B cell (primary cell): ENCODE measurements at regions not wholly inside any gene's neighbourhood (a gene's known extent, or its start where the extent isn't known, plus 50 kb on each side); places are given as distances from the start of the nearest gene placed in this dataset.

ENCODE experiments used
- ATAC-seq: fragments of 200-7000 bp; cut with Tn5 transposase; one replicate; pipeline ENCODE4 v1.10.0; 2021; ENCODE audit warnings: low read depth, mild to moderate bottlenecking, moderate number of reproducible peaks, moderate library complexity
- CTCF ChIA-PET: fragments of 350-600 bp; sonication (Branson Sonifier 250); formaldehyde crosslinking; loops from one replicate; lab custom pipeline; 2021; ENCODE audit warnings: antibody characterized with exemption, inconsistent platforms; lab: Charles Lee
- POLR2A ChIA-PET: fragments of 350-600 bp; sonication (Branson Sonifier 250); formaldehyde crosslinking; loops from one replicate; lab custom pipeline; 2021; ENCODE audit warnings: antibody characterized with exemption; lab: Charles Lee
- DNase-seq: peaks from one replicate; pipeline ENCODE4 v3.0.0; 2013
- H2AFZ ChIP-seq: 2 replicates; pipeline ENCODE4 v1.6.1; 2012; ENCODE audit warnings: mild to moderate bottlenecking, low read depth, low read length; ENCODE audit not compliant: insufficient read depth, poor library complexity, severe bottlenecking
- H3K27ac ChIP-seq, 2 donors: 1 replicate in 1 of 2; 2 replicates in 1 of 2; pipeline ENCODE4 v1.5.1; 2012 to 2013; ENCODE audit warnings: low read length in 2 of 2, mild to moderate bottlenecking in 2 of 2, moderate library complexity in 1 of 2
- H3K27me3 ChIP-seq, 4 experiments: fragments of 200-600 bp in 1 of 4; sonication (generic) in 1 of 4; replicated peaks in 1 of 4; 1 replicate in 2 of 4; 2 replicates in 2 of 4; pipeline versions ENCODE4 v1.6.1 to v1.7.0; 2013 to 2016; ENCODE audit warnings: low read length in 3 of 4, mild to moderate bottlenecking in 2 of 4, mixed read lengths in 1 of 4, moderate library complexity in 1 of 4; ENCODE audit not compliant: insufficient read depth in 4 of 4, control insufficient read depth in 3 of 4; ENCODE audit errors: control extremely low read depth in 1 of 4
- H3K36me3 ChIP-seq, 2 experiments: replicated peaks in 1 of 2; 1 replicate in 1 of 2; 2 replicates in 1 of 2; pipeline versions ENCODE4 v1.6.1 to v1.7.1; 2013; ENCODE audit warnings: low read length in 1 of 2; ENCODE audit not compliant: insufficient read depth in 2 of 2, control insufficient read depth in 1 of 2; ENCODE audit errors: control extremely low read depth in 1 of 2, extremely low read depth in 1 of 2
- H3K4me1 ChIP-seq, 2 donors: fragments of 200-600 bp in 1 of 2; sonication (generic) in 1 of 2; 1 replicate in 1 of 2; 2 replicates in 1 of 2; pipeline versions ENCODE4 v1.5.1 to v1.6.1; 2013 to 2017; ENCODE audit warnings: low read length in 2 of 2; ENCODE audit not compliant: control insufficient read depth in 2 of 2, insufficient read depth in 2 of 2
- H3K4me2 ChIP-seq: replicated peaks from 2 replicates; pipeline ENCODE3; 2012; ENCODE audit warnings: mild to moderate bottlenecking, low read depth, low read length; ENCODE audit not compliant: poor library complexity, severe bottlenecking
- H3K4me3 ChIP-seq, 5 experiments: fragments of 200-600 bp in 1 of 5; sonication (generic) in 1 of 5; 1 replicate in 3 of 5; 2 replicates in 2 of 5; pipeline versions ENCODE4 v1.5.1 to v1.7.0; 2011 to 2016; ENCODE audit warnings: low read length in 4 of 5, mild to moderate bottlenecking in 4 of 5, low read depth in 2 of 5, control low read depth in 1 of 5, moderate library complexity in 1 of 5; ENCODE audit not compliant: insufficient read depth in 1 of 5; ENCODE audit errors: control extremely low read depth in 1 of 5, extremely low read depth in 1 of 5
- H3K79me2 ChIP-seq: fragments of 200-600 bp; sonication (generic); one replicate; pipeline ENCODE4 v1.6.0; 2016; ENCODE audit warnings: low read length; ENCODE audit not compliant: control insufficient read depth, insufficient read depth
- H3K9ac ChIP-seq: fragments of 200-600 bp; sonication (generic); 2 replicates; pipeline ENCODE4 v1.6.1; 2017; ENCODE audit warnings: mild to moderate bottlenecking, low read length, moderate library complexity
- H3K9me3 ChIP-seq, 3 donors: one replicate each; pipeline versions ENCODE4 v1.6.1 to v1.7.1; 2013; ENCODE audit warnings: low read length in 2 of 3; ENCODE audit not compliant: control insufficient read depth in 2 of 3, insufficient read depth in 1 of 3; ENCODE audit errors: control extremely low read depth in 1 of 3
- H4K20me1 ChIP-seq: 2 replicates; pipeline ENCODE4 v1.6.0; 2012; ENCODE audit warnings: mild to moderate bottlenecking, low read length; ENCODE audit not compliant: insufficient read depth, control insufficient read depth, poor library complexity, severe bottlenecking
- H3K27ac Mint-ChIP-seq: one replicate; pipeline ENCODE4 v1.8.0; 2021; ENCODE audit warnings: mixed read lengths
- H3K27me3 Mint-ChIP-seq: one replicate; pipeline ENCODE4 v1.8.0; 2021; ENCODE audit warnings: mixed read lengths
- H3K4me1 Mint-ChIP-seq: one replicate; pipeline ENCODE4 v1.8.0; 2021; ENCODE audit warnings: mixed read lengths
- H3K4me3 Mint-ChIP-seq: one replicate; pipeline ENCODE4 v1.8.0; 2021; ENCODE audit warnings: mixed read lengths
- H3K9me3 Mint-ChIP-seq: one replicate; pipeline ENCODE4 v1.8.0; 2022; ENCODE audit warnings: mixed read lengths; ENCODE audit not compliant: insufficient read depth
- CTCF ChIP-seq: fragments of 200-600 bp; IDR thresholded peaks from one replicate; pipeline ENCODE4 v1.8.0; 2022; ENCODE audit warnings: antibody characterized with exemption, mild to moderate bottlenecking
- EZH2 ChIP-seq: IDR thresholded peaks from 2 replicates; pipeline ENCODE4 v1.6.1; 2012; ENCODE audit warnings: borderline replicate concordance, low read depth, mild to moderate bottlenecking, moderate library complexity, low read length; ENCODE audit not compliant: insufficient read depth, poor library complexity, severe bottlenecking
- WGBS: methylation state at CpG from one replicate; pipeline ENCODE4 v1.1.5; 2013; ENCODE audit warnings: missing lambda C conversion rate; ENCODE audit not compliant: insufficient coverage; 5-methylcytosine and 5-hydroxymethylcytosine counted together
- intact Hi-C: fragments of 100-400 bp; cut with micrococcal nuclease; formaldehyde crosslinking; loops from one replicate; pipeline ENCODE4 v1.10.0; 2022

- intact Hi-C loops = no loop called here
- H3K4me3 Mint-ChIP-seq = no peak overlapping the region
- Histone ChIP-seq H3K27me3 (no peaks in the 10 kb centered on the region), H3K4me1 (no peaks in the 10 kb centered on the region), H3K79me2 (no peaks in the 10 kb centered on the region), H3K9me3 (no peaks in the 10 kb centered on the region), H4K20me1 (no peaks in the 10 kb centered on the region), H3K4me2 (no peak overlapping the region), H3K9ac (no peak overlapping the region), H3K36me3 (no peaks in the 10 kb centered on the region), H2AFZ (no peak overlapping the region), H3K4me3 (no peak overlapping the region), H3K27ac (no peak overlapping the region)
- ATAC-seq = no peak
- DNase-seq = no peak
- TF ChIP-seq EZH2 (no peak), CTCF (no peak)
- no peak overlapping the region for H3K27ac Mint-ChIP-seq
- H3K9me3 Mint-ChIP-seq = no peaks in the 10 kb centered on the region
- ChIA-PET POLR2A (no interaction called here), CTCF (no interaction called here)
- 15% methylated on average over 4 of the region's 13 CpGs for WGBS
- H3K27me3 Mint-ChIP-seq = peaks cover 14% of the 10 kb centered on the region
- no peaks in the 10 kb centered on the region for H3K4me1 Mint-ChIP-seq
These were observed 98.9 kb upstream of the PJA1 start for GRCh38 chrX:69264158-69264581.

- no peak overlapping the region for H3K27ac Mint-ChIP-seq
- no peak for TF ChIP-seq EZH2
- no peak for TF ChIP-seq CTCF
- H3K4me2 ChIP-seq = no peak overlapping the region
- intact Hi-C loops = no loop called here
- peaks cover 14% of the 10 kb centered on the region for H3K27me3 Mint-ChIP-seq
- no peak overlapping the region for H2AFZ ChIP-seq
- POLR2A ChIA-PET = no interaction called here
- no peaks in the 10 kb centered on the region for H3K9me3 ChIP-seq
- DNase-seq (no peak), ATAC-seq (no peak)
- 89% methylated on average over 1 of the region's 3 CpGs for WGBS
- CTCF ChIA-PET = no interaction called here
- no peaks in the 10 kb centered on the region for H3K9me3 Mint-ChIP-seq
- H3K36me3 ChIP-seq = no peaks in the 10 kb centered on the region
- no peak overlapping the region for H3K4me3 ChIP-seq
- no peak overlapping the region for H3K4me3 Mint-ChIP-seq
- no peaks in the 10 kb centered on the region for H3K79me2 ChIP-seq
- H3K9ac ChIP-seq = no peak overlapping the region
- no peaks in the 10 kb centered on the region for H4K20me1 ChIP-seq
- H3K4me1 ChIP-seq = no peaks in the 10 kb centered on the region
- no peak overlapping the region for H3K27ac ChIP-seq
- no peaks in the 10 kb centered on the region for H3K4me1 Mint-ChIP-seq
- no peaks in the 10 kb centered on the region for H3K27me3 ChIP-seq
These were observed 98.1 kb upstream of the PJA1 start for GRCh38 chrX:69263251-69263820.
